Middle frontal gyrus (tissue), 1 donor: ENCODE measurements at regions not wholly inside any gene's neighbourhood (a gene's known extent, or its start where the extent isn't known, plus 50 kb on each side); places are given as distances from the start of the nearest gene placed in this dataset.

Experiments used
- DNase-seq: peaks from one replicate; pipeline ENCODE4 v3.0.0-alpha.2; 2015; ENCODE audit warnings: low spot score; ENCODE audit errors: extremely low spot score

DNA sequence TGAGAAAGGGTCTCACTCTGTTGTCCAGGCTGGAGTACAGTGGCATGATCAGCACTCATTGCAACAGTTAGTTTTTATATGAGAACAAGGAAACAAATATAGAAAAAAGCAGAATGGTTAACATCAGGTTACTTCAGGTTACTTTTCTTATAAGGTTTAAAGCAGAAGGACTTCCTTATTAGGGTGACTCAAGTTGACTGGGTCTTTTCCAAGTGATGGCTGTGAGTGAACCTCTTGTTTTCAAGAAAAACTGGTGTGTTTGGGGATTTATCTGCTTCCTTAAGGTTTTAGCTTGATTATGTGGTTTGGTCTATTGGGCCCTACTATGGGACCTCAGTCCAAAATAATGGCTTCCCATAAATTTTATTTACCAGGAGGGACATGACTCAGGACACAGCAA, 99.2 kb downstream of the ARRDC3 start:
- DNase-seq, result no peak

DNA sequence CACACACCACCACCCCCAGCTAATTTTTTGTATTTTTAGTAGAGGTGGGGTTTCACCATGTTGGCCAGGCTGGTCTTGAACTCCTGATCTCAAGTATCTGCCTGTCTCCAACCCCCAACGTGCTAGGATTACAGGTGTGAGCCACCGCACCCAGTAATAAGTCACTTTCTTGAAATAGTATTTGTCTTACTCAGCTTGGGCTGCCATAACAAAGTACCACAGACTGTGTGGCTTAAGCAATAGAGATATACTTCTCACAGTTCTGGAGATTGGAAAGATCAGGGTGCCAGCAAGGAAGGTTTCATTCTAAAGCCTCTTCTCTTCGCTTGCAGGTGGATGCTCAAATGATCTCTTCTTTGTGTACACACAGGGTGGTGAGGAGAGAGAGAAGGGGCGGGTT, 99.8 kb downstream of the ARRDC3 start:
- DNase-seq, result no peak

DNA sequence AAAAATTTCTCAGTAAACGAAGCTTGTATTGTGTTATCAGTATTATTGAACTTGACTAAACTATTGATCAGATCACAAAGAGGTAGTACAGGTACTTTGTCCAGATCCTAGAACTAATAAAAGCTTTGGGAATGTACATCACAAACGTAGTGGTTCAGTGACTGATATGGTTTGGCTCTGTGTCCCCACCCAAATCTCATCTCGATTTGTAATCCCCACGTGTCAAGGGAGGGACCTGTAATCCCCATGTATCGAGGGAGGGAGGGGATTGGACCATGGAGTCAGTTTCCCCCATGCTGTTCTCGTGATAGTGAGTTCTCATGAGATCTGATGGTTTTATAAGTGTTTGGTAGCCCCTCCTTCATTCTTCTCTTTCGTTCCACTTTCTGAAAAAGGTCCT, 100.9 kb downstream of the ARRDC3 start:
- no peak for DNase-seq

DNA sequence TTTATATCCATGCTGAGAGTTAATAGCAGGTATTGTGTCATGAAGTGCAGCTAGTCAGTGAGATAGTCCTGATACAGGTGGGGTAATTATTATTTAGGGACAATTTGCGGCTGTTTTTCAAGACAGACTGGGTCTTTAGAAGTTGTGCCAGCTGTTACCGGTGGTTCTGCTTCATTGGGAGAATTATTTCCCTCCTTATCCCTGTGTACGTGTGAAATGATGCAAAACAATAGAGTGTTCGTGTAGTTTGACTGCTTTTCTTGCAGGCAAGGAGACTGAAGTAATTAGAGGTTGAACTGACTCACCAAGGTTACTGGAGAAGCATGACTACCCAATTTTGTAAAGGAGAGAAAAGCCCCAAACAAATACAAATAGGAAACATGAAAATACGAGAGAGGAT, 101.7 kb downstream of the ARRDC3 start:
- DNase-seq, result no peak

DNA sequence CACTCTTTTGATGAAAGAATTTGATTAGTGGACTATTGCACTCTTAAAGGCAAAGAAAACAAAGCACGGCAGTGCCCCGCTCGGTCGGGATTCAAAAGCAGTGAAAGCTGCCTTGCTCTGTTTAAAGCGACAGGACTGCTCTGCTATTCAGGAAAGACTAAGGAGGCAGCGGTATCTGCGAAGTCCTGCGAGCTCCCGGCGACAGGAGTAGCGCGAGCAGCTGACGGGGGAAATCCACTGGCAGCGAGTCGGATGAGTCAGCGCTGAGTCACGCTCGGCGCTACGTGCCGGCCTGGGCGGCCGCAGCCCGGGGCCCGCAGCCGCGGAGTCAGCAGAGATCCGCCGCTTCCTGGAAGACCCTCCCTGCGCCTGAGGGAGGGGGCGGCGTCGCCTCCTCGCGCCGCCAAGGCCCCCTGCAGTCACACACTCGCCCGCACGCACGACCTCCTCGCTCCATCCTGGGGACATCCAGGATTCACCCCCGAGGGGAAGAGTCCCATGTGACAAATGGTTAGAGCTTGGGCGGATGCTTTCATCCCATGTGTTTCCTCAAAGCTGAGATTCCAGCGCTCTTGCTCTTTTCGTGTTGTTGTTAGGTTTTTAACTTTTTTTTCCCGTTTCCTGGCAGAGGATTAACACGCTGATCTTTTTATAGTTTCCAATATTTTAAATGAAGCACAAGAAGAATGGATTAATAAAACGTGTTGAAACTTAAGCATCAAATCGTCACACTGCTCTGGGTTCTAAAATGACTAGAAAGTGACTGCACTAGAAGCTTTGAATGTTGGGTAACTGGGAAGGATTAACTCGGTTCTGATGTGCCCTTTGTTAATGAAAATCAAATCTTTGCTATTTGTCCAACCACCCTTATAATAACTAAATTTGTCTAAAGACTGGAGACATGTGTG, 102.5 kb downstream of the ARRDC3 start:
- peak; percentile 91 for DNase-seq

DNA sequence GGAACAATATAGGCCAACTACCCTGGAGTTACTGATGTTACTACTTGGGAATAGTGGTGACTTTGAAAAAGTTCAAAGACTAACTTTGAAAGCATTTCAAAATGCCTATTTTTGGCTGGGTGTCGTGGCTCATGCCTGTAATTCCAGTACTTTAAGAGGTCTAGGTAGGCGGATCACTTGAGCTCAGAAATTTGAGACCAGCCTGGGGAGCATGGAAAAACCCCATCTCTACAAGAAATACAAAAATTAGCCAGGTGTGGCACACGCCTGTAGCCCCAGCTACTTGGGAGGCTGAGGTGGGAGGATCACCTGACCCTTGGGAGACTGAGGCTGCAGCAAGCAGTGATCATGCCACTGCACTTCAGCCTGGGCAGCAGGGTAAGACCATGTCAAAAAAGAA, 105.3 kb downstream of the ARRDC3 start:
- DNase-seq, result no peak

DNA sequence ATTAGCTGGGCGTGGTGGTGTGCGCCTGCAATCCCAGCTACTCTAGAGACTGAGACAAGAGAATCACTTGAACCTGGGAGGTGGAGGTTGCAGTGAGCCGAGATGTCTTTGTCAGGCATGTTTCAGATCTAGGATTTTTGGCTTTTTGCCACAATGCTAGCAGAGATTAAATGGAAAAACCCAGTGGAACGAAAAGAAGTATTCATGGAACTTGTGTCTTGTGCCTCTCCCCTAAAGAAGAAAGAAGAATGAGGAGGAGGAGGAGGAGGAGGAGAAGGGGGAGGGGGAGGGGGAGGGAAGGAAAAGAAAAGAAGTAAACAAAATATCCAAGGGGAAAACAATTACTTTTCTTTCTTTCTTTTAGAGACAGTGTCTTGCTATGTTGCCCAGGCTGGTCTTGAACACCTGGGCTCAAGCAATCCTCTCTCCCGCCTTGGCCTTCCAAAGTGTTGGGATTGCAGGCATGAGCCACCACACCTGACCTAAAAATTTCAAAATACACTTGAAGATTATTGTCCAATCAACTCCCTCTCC, 106.0 kb downstream of the ARRDC3 start:
- no peak for DNase-seq

DNA sequence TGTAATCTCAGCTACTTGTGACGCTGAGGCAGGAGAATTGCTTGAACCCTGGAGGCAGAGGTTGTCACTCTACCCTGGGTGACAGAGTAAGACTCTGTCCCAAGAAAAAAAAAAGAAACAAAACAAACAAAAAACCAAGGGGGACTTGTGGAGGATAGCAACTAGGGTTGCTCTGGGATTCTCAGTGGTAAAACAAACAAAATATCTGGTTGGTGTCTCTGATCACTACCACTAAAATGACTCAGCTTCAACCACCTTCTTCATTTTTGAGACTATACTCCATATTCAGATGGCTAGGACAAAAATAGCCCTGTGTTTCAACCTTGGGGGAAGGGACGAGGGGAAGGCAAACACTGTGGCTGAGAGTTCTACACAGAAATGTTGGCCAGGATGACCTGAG, 110.3 kb downstream of the ARRDC3 start:
- DNase-seq, result no peak

DNA sequence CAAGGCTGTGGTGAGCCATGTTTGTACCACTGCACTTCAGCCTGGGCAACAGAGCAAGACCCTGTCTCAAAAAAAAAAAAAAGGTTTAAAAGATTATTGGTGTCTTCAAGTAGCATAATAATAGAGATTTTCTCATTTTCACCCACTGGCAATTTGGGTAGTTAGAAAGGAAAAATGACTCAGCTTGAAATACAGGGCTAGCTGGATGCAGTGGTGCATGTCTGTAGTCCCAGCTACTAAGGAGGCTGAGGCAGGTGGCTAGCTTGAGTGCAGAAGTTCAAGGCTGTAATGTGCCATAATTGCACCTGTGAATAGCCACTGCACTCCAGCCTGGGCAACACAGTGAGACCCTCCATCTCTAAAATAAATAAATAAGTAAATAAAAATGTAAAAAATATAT, 111.1 kb downstream of the ARRDC3 start:
- no peak for DNase-seq

DNA sequence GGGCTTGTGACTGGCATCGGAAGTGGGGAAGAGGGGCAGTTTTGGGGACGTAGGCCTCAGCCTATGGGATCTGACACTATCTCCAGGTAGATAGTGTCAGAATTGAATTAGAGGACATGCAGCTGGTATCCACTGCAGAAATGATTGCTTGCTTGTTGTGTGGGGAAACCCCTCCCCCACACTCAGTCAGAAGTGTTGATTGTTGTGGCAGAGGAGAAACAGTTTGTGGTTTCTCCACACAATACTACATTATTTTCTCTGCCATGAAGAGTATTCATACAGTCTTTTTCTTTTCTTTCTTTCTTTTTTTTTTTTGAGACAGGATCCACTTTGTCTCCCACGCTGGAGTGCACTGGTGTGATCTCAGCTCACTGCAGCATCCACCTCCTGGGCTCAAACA, 113.9 kb downstream of the ARRDC3 start:
- DNase-seq, result no peak

DNA sequence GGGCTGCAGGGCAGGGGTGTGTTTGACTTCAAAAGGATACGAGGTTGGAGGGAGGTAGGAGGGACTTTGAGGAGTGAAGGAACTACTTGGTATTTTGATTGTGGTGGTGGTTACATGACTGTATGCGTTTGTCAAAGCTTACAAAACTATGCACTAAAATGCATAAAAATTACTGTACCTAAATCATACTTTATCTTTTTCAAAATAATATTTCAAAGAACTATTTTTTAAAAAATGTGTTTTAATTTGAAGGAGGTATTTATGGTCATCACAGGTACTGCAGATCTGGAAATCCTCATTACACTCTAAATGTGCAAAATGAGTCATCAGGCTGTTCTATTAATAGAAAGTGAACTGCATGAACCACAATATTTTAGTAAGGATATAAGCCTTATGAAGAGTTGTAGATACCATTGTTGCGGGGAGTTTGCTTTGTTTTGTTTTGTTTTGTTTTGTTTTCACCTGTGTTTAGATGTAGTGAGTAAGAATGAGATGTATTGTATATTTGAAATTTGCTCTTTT, 116.9 kb downstream of the ARRDC3 start:
- no peak for DNase-seq

DNA sequence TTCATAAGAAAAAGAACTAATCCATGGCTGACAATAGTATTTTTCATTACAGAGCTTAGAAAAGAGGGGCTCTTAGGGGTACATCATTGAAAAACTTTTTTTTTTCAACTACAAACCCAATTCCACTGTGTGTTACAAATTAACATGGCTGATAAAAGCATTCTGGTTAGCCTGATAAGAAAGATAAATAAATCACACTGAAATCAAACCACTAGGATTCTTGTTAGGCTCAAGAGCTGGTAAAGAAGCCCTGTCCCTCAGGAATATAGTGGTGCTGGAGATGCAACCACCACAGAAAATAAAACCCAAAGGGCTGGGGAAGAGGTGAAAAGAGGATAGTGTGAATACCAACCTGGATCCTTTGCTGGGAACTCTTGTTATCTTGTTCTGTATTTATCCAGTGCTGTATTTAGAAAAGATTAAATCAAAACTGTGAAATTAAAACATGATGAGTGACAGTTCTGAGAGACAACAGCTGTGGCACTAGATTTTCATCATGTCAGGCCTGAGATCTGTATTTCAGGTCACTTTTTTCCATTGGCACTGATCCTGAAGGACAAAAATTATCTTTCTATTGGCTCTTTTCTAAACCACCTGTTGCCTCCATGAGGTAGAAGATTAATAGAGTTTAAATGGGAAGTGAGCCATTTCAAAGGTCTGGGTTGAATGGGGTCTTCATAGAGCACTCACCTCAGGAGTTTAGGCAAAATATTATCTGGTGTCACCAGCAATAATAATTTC, 118.6 kb downstream of the ARRDC3 start:
- DNase-seq, result no peak

DNA sequence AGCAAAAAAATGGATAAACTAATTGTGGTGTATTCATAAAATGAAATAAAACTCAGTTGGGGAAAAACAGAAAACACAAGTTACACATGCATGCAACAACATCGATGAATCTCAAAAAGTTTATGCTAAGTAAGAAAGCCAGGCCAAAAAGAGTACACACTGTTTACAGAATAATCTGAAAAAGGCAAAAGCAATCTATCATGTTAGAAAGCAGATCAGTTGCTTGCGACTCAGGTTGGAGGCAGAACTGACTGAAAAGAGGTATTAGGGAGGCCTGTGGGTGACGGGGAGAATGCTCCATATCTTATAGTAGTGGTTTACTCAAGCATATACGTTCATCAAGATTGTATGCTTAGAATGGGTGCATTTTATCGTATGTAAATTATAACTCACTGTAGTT, 119.2 kb downstream of the ARRDC3 start:
- no peak for DNase-seq

DNA sequence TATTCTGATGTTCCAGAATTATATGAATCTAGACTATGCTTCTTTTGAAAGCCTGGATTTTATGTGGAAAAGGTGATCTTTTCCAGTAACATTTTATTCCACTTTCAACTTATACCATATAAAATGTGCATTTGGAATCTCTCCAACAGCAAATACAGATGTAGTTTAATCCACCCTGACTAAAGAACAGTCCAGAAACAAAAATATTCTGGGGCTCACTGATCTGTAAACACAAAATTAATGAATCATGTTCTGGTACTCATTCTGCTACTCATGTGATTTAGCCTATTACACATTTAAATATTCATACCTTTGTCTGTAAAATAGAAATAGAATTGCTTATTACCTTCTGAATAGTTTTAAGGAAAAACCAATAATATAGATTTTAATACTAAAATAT, 125.8 kb downstream of the ARRDC3 start:
- DNase-seq, result no peak

DNA sequence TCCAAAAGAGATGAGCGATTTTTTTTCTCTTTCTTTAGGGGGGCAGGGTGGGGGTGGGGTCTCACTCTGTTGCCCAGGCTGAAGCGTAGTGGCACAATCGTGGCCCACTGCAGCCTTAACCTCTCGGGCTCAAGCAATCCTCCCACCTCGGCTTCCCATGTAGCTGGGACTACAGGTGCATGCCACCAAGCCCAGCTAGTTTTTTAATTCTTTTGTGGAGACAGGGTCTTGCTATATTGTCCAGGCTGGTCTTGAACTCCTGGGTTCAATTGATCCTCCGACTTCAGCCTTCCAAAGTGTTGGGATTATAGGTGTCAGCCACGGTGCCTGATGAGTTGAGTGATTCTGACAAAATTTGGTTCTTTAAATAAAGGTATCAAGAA, 127.0 kb downstream of the ARRDC3 start:
- DNase-seq, result no peak

DNA sequence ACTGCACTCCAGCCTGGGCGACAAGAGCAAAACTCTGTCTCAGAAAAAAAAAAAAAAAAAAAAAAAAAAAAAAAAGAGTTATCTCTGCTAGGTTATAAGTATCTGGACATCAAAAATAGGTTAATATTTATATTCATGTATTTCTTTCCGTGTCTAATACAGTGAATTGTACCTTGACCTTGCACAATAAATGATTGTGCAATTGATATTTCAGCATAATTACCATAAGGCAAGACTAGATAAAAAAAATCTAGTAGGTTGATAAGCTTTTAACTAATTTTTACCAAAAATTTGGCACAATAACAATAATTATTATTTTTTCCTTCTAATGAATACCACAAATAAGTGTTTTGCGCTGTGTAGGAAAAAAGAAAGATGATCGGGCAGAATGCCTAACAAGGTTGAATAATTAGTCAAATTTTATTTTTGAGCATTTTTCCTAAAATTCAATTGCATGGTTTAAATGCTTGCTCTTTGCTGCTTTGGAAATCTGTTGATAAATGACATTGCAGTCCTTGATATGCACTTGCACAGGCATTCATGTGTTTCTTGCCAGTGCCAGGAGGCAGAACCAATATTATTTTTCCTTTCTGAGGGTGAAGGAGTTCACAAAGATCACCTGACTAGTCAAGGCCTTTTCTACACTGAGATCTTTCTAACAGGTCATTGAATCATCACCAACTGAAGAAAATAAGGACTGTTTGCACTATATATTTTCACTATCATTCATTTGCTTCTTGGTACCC, 127.5 kb downstream of the ARRDC3 start:
- no peak for DNase-seq

DNA sequence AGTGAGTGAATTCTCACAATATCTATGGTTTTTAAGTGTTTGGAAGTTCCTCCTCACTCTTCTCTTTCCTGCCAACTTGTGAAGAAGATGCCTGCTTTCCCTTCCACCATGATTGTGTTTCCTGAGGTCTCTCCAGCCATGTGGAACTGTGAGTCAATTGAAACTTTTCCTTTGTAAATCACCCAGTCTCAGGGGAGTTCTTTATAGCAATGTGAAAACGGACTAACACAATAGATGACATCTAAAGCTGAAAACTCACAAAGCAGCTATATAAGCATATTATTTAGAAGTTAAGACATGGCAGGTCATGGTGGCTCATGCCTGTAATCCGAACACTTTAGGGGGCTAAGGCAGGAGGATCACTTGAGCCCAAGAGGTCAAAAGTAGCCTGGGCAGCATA, 130.2 kb downstream of the ARRDC3 start:
- DNase-seq, result no peak

DNA sequence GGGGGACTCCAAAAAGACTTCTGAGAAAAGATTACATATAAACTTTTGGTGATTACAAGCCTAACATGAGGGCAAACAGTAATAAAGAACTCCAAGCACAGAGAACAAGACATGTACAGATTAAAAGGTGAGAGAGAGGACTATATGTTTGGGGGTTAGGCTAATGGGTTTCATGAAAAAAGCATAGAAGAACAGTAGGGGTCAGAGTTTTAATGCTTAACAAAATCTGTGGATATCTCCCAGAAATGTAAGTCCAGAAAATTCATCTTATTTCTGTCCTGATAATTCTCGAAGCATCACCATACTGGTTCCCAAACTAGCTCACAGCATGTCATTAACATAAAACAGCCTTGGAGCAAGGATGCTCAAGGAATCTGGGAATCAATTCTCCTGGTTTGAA, 137.2 kb downstream of the ARRDC3 start:
- no peak for DNase-seq

DNA sequence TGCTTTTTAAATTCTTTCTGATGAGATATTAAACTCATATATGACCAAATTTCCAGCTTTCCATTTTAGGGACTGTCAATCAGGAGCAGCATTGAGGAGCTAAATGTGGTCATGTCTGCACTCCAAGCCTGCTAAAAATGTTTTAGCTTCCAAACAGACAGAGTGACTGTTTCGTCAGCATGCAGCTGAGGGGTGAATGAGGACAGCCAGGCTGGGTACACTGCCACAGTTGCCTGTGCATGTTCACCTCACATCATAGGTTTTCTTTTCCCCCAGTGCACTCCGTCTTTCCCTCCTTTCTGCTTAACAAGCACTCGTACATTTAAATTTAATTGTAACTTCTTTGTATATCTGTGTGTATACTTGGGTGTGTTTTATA, 138.1 kb downstream of the ARRDC3 start:
- DNase-seq, result no peak

DNA sequence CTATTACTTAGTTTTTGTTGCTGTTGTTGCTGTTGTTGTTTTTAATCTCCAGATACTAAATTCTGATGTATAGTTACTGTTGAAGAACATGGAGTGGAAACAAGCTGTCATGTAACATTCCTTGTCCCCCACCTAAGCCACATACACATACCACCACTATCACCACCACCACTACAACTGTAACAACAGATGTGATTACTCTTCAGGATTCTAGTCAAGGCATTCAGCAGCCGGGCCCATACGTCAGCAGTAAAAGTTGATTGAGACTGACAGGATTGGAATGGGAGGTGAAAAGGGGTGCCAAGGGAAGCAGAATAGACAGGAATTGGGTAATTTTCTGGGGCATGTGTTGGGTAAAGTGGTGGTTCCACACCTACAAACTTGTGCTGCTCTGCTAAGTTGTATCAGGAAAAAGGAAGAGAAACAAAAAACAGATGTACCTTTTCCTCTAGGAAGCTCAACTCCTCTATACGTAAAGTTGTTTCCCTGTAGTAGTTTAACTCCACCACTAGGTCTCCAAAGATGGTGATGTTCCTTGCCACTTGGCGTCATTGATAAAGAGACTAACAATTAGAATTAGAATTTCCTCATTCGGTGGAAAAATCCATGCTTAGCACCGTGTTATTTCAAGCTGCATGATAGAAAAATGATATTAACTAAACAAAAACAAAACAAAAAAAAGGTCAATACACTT, 138.6 kb downstream of the ARRDC3 start:
- DNase-seq, result no peak

DNA sequence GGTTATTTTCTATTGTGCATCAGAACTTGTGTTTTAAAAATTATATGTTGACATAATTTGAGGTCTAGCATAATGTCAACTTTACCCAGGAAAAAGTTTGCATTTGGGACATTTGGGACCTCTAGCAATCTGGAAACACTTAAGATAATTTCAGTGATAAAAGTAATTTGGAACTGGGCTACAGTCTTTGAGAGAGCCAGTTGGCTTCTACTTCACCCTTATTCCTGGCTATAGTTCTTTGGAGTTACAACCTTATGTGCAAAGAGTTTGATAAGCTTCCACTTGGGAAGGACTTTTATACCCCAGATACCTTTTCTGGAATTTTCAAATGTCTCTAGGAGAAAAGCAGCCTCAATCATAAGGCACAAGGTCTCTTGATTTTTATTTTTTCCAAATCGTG, 139.3 kb downstream of the ARRDC3 start:
- DNase-seq, result no peak
